HG03159 (cell line): ENCODE measurements at regions not wholly inside any gene's neighbourhood (a gene's known extent, or its start where the extent isn't known, plus 50 kb on each side); places are given as distances from the start of the nearest gene placed in this dataset.

Experiments
- ATAC-seq: cut with Tn5 transposase; IDR thresholded peaks from one replicate; pipeline ENCODE4 v1.9.1; 2021; ENCODE audit warnings: mild to moderate bottlenecking, moderate library complexity; ENCODE audit not compliant: unreplicated experiment

- no peak for ATAC-seq
These were observed 184.0 kb downstream of the CYLD start for GRCh38 chr16:50925758-50926357.

DNA sequence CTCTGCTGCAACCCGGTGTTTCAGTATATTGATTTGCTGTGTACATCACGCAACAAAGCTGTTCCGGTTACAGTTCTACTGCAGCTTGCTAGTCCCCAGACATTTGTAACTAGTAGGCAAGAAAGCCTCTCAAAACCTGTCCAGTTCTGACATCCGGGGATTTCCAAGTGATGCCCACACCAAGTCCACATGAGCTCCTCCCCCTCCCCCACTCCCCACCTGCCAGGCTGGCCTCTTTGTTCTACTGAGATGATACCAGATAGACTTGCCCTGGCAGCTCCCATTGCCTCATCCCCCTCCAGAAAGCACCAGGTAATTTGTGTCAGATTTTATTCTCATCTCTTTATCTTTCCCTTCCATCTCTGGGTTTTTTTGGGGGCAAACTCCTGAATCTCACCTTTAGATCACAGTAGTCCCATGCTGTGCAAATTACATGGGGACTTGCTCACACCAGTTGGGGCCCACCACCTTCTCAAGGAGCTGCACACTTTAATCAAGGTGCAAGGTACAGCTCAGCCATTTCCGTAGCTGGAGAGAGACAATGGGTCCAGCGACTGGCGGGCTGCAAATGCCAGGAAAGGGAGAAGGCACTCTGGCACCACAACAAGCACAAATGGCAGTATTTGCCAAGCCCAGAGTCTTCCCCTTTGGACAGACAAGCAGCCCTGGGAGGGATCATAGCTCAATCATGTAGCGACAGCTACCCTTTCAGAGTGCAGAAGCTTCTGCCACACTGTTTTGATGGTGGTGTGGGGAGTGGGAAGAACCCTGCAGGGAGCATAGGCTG lies 183.1 kb downstream of the CYLD start:
- no peak for ATAC-seq

- no peak for ATAC-seq
These were observed 176.2 kb downstream of the CYLD start for GRCh38 chr16:50917950-50918703.

- ATAC-seq: no peak
These were observed 174.2 kb downstream of the CYLD start for GRCh38 chr16:50916040-50916439.

DNA sequence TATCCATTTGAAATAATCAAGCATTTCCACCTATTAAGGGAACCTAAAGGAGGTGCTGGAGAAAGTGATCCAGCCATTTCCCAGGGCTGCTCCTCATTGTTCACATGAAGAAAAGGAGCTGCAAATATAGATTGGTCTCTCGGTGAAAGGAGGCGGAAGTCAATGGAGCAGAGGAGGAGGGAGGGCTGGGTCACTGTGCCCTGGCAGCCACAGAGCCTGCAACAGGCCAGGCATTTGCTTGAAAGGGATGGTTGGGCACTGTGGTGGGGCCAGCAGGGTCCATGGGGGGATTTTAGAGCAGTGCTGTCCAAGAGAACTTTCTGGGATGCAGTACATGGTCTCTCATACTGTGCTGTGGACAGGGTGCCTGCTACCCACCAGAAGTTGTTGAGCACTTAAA lies 173.2 kb downstream of the CYLD start:
- ATAC-seq: no peak

DNA sequence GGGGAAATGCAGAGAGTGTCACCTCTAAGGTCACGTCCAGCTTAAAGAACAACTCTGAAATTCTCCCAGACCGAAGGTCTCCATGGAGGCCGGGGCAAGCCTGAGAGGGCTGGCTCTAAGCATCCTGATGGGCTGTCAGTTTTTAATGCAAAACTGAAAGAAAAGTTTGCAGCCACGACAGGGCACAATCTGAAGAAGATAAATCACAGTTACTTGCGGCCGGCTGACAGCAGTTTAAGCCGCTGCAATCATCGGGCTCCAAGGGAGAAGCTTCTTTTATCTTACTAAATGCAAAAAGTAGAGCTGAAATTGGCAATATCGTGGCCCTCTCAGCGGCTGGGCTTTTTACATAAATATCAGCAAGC lies 168.8 kb downstream of the CYLD start:
- no peak for ATAC-seq

DNA sequence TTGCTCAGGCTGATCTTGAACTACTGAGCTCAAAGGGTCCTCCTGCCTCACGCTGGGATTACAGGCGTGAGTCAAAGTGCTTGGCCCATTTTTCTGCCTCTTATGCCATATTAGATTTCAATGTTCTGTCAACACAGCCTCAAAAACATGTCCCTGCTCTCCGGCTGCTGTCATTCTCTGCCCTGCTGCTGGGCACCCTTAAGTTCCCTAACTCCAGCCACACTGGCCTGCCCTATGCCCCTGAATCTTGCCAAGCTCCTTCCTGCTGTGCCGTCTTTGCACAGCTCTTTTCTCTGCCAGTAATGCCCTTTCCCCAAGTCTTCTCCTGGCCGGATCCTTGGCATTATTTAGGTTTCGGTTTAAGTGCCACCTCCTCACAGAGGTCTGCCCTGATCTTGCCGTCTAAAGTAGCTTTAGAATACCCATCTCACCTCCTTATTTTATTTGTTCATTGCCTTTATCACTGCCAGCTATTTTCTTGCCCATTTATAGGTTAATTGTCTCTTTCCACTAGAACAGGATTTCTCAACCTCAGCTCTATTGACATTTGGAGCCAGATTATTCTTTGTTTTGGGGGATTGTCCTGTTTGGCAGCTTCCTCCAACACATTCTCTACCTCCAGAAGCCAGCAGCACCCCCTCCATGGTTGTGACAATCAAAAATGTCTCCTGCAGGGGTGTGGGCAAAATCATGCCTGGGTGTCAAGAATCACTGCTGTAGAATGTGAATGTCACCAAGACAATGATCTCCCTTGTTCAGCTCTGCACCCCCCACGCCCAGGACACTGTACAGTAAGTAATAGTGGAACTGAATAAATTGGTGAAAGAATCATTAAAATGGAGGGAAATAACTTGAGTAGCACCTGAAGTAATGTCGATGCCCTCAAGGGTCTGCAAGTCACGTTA lies 168.2 kb downstream of the CYLD start:
- no peak for ATAC-seq

DNA sequence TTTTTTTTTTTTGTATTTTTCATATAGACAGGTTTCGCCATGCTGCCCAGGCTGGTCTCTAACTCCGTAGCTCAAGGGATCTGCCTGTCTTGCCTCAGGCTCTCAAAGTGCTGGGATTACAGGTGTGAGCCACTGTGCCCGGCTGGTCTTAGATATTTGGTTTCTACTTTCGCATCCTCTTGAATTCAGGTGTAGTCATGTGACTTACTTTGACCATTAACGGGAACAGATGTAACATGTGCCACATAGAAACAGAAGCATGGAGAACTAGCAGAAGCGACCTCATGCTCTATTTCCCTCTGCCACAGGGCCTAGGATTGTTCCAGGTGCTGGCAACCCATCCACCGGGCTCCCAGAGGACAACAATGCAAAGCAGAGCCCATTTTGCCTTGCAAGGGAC lies 166.6 kb downstream of the CYLD start:
- ATAC-seq: no peak

- no peak for ATAC-seq
These were observed 164.6 kb downstream of the CYLD start for GRCh38 chr16:50906454-50906853.

- no peak for ATAC-seq
These were observed 160.6 kb downstream of the CYLD start for GRCh38 chr16:50902457-50902856.

DNA sequence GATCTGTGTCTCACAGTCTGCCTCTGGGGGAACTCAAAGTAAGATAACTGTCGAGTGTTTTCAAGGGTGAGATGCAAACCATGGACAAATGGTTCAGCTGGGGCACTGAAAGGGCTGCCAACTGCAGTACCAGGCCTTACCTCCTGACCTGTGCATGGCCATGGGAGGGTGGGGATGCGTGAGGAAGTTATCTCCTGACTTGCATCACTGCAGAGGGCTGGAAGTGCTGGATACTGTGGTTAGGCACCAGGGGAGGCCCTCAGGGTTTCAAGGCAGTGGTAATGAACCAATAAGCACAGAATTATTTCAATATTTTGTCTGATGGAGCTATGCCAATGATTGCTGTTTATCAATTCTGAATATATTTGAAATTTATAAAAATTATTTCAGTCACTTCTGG lies 159.2 kb downstream of the CYLD start:
- no peak for ATAC-seq

- no peak for ATAC-seq
These were observed 158.6 kb downstream of the CYLD start for GRCh38 chr16:50900391-50900942.

DNA sequence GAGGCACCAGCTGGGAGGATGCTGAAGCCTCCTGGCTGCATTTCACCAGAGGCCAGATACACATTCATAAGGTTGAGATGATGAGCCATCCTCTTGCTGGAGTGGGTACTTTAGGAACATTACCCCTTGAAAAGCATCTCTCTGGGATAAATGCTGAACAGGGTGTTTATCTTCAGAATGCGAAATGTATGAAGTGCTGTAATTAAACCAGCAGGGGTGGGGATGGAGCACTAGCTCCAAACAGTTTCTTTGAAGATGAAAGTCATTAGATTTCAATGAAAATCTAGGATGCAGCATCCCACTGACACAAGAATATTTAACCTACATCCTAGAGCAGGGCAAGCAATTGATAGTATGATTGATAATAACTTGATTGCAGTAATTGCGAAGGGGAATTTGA lies 158.1 kb downstream of the CYLD start:
- ATAC-seq: no peak

GRCh38 chr16:50889746-50890145 lies 147.9 kb downstream of the CYLD start:
- ATAC-seq: no peak

DNA sequence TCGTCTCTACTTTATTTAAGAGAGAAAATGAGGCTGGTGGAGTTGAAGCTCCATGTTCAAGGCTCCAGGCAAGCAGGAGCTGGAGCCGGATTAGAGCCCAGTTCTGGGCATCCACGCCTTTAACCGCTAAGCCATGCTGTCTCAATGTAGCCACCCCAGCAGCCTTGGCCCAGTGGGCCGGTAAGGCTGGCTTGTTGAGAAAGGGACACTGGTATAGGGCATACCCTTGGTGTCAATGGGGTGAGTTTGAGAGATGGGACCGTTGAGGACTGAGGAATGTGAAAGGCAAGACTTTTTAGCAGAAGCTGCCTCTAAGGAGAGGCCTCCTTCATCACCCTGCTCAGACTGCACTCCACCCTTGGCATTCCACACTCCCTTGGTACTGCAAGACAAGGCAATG lies 147.4 kb downstream of the CYLD start:
- ATAC-seq: no peak

DNA sequence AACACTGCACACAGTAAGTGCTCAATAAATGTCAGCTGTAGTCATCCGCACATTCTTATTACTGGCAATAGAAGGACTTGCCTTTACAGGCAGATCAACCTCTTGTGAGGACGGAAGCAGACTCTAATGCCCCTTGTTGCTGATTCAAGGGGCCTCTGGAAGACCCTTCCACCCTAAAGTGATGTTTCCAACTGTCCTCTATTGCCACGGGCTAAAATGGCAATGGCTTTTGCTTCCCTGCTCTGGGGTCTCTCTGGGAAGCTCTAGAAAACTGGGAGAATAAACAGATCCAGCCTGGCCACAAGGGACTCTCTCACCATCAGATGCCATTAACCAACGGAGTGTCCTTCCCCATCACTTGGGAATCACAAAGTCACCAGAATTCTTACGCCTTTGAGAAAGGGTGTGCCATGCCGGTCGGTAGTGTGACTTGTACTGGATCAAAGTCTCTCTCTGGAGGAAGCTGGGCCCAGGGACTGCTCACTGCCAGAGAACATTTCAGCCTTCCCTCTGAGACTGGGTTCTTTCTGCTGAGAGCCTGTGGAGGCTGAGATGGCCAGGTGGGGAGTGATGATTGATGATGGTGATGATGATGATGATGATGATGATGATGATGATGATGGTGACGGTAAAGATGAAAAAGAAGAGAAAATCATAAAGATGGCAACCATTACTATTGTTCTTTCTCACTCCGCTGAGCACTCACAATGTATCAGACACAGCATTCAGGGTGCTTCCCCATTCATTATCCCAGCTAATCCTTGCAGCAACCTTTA lies 146.8 kb downstream of the CYLD start:
- no peak for ATAC-seq

- ATAC-seq: no peak
These were observed 145.8 kb downstream of the CYLD start for GRCh38 chr16:50887500-50888298.

GRCh38 chr16:50884066-50884860 lies 142.4 kb downstream of the CYLD start:
- ATAC-seq: no peak
